HG02970 (cell line): ENCODE measurements at regions not wholly inside any gene's neighbourhood (a gene's known extent, or its start where the extent isn't known, plus 50 kb on each side); places are given as distances from the start of the nearest gene placed in this dataset.
"Not testable (repeated sequence)": the region's sequence is repeated elsewhere in the genome, so short reads cannot be mapped to it uniquely, and the experiment has no call there.

Source experiments
- ATAC-seq: cut with Tn5 transposase; IDR thresholded peaks from one replicate; pipeline ENCODE4 v1.9.1; 2021; ENCODE audit warnings: mild to moderate bottlenecking, moderate library complexity, moderate number of reproducible peaks; ENCODE audit not compliant: unreplicated experiment, low FRiP score

GRCh38 chr6:80501636-80502035 lies 395.2 kb downstream of the BCKDHB start:
- ATAC-seq = no peak

- ATAC-seq = not testable (repeated sequence)
These were observed 391.4 kb downstream of the BCKDHB start for GRCh38 chr6:80497696-80498486.

- no peak for ATAC-seq
These were observed 383.6 kb downstream of the BCKDHB start for GRCh38 chr6:80489911-80490635.

GRCh38 chr6:80488190-80488589 lies 381.7 kb downstream of the BCKDHB start:
- ATAC-seq = no peak

GRCh38 chr6:80485494-80485893 lies 379.0 kb downstream of the BCKDHB start:
- ATAC-seq = not testable (repeated sequence)

GRCh38 chr6:80482056-80482455 lies 375.6 kb downstream of the BCKDHB start:
- ATAC-seq = no peak

- no peak for ATAC-seq
These were observed 374.1 kb downstream of the BCKDHB start for GRCh38 chr6:80480421-80481157.

- no peak for ATAC-seq
These were observed 371.6 kb downstream of the BCKDHB start for GRCh38 chr6:80478030-80478429.

GRCh38 chr6:80477591-80477990 lies 371.1 kb downstream of the BCKDHB start:
- ATAC-seq = no peak

- no peak for ATAC-seq
These were observed 365.8 kb downstream of the BCKDHB start for GRCh38 chr6:80472271-80472670.

- ATAC-seq = no peak
These were observed 363.5 kb downstream of the BCKDHB start for GRCh38 chr6:80469977-80470376.

GRCh38 chr6:80468398-80468797 lies 361.9 kb downstream of the BCKDHB start:
- ATAC-seq = no peak

GRCh38 chr6:80467408-80467807 lies 360.9 kb downstream of the BCKDHB start:
- ATAC-seq = no peak

GRCh38 chr6:80466981-80467380 lies 360.5 kb downstream of the BCKDHB start:
- ATAC-seq = no peak

GRCh38 chr6:80465513-80465912 lies 359.0 kb downstream of the BCKDHB start:
- ATAC-seq = no peak

- ATAC-seq = no peak
These were observed 358.4 kb downstream of the BCKDHB start for GRCh38 chr6:80464901-80465300.

- no peak for ATAC-seq
These were observed 356.7 kb downstream of the BCKDHB start for GRCh38 chr6:80463197-80463596.

GRCh38 chr6:80460257-80460865 lies 353.9 kb downstream of the BCKDHB start:
- ATAC-seq = no peak

GRCh38 chr6:80457439-80457933 lies 351.0 kb downstream of the BCKDHB start:
- no peak for ATAC-seq

- ATAC-seq = no peak
These were observed 350.4 kb downstream of the BCKDHB start for GRCh38 chr6:80456724-80457438.
